ENCODE measurements at regions not wholly inside any gene's neighbourhood (a gene's known extent, or its start where the extent isn't known, plus 50 kb on each side); places are given as distances from the start of the nearest gene placed in this dataset.

- ATAC-seq (ENCODE audit: insufficient number of reproducible peaks, low FRiP score, low read depth), result no peak
Measured at GRCh38 chr5:2902742-2903297, 151.3 kb upstream of the IRX2 start.

GRCh38 chr5:2902186-2902585 is 150.7 kb upstream of the IRX2 start:
- Histone ChIP-seq H3K9me3 (no peaks in the 10 kb centered on the region), H3K27ac (no peak overlapping the region), H3K36me3 (no peaks in the 10 kb centered on the region), H3K4me1 (ENCODE audit: control insufficient read depth in 1 of 2, low read depth in 2 of 2) (no peaks in the 10 kb centered on the region), H3K27me3 (replicated peaks; ENCODE audit: insufficient read depth) (no peaks in the 10 kb centered on the region), H3K4me3 (no peak overlapping the region)
- DNase-seq (ENCODE audit: low spot score) (no peak), ATAC-seq (ENCODE audit: insufficient number of reproducible peaks, low FRiP score, low read depth) (no peak)
- no peak for TF ChIP-seq CTCF (IDR thresholded peaks at IDR 0.05)

More at GRCh38 chr5:2902742-2903297, 151.3 kb upstream of the IRX2 start:
- Histone ChIP-seq H3K27ac (no peak overlapping the region), H3K9me3 (no peaks in the 10 kb centered on the region), H3K4me3 (no peak overlapping the region), H3K36me3 (no peaks in the 10 kb centered on the region), H3K27me3 (replicated peaks; ENCODE audit: insufficient read depth) (no peaks in the 10 kb centered on the region), H3K4me1 (ENCODE audit: control insufficient read depth in 1 of 2, low read depth in 2 of 2) (no peaks in the 10 kb centered on the region)
- TF ChIP-seq CTCF (IDR thresholded peaks at IDR 0.05), result no peak
- no peak for DNase-seq (ENCODE audit: low spot score)

GRCh38 chr5:2901511-2901910 is 150.0 kb upstream of the IRX2 start:
- Histone ChIP-seq H3K4me1 (ENCODE audit: control insufficient read depth in 1 of 2, low read depth in 2 of 2) (no peaks in the 10 kb centered on the region), H3K27ac (no peak overlapping the region), H3K36me3 (no peaks in the 10 kb centered on the region), H3K9me3 (no peaks in the 10 kb centered on the region), H3K4me3 (no peak overlapping the region), H3K27me3 (replicated peaks; ENCODE audit: insufficient read depth) (no peaks in the 10 kb centered on the region)
- TF ChIP-seq CTCF (IDR thresholded peaks at IDR 0.05), result no peak
- DNase-seq (ENCODE audit: low spot score) (no peak), ATAC-seq (ENCODE audit: insufficient number of reproducible peaks, low FRiP score, low read depth) (no peak)

- ATAC-seq (ENCODE audit: insufficient number of reproducible peaks, low FRiP score, low read depth), result no peak
- H3K4me3 ChIP-seq, result no peak overlapping the region
- DNase-seq (ENCODE audit: low spot score), result no peak
- no peaks in the 10 kb centered on the region for H3K4me1 ChIP-seq (ENCODE audit: control insufficient read depth in 1 of 2, low read depth in 2 of 2)
- H3K27ac ChIP-seq, result no peak overlapping the region
- H3K36me3 ChIP-seq, result no peaks in the 10 kb centered on the region
- no peaks in the 10 kb centered on the region for H3K9me3 ChIP-seq
- TF ChIP-seq CTCF (IDR thresholded peaks at IDR 0.05), result no peak
- H3K27me3 ChIP-seq (replicated peaks; ENCODE audit: insufficient read depth), result no peaks in the 10 kb centered on the region
Measured at GRCh38 chr5:2901096-2901495, 149.6 kb upstream of the IRX2 start.

GRCh38 chr5:2900360-2900759 is 148.9 kb upstream of the IRX2 start:
- no peaks in the 10 kb centered on the region for H3K4me1 ChIP-seq (ENCODE audit: control insufficient read depth in 1 of 2, low read depth in 2 of 2)
- ATAC-seq (ENCODE audit: insufficient number of reproducible peaks, low FRiP score, low read depth) (no peak), DNase-seq (ENCODE audit: low spot score) (no peak)
- no peak for TF ChIP-seq CTCF (IDR thresholded peaks at IDR 0.05)
- no peak overlapping the region for H3K4me3 ChIP-seq
- no peaks in the 10 kb centered on the region for H3K27me3 ChIP-seq (replicated peaks; ENCODE audit: insufficient read depth)
- H3K36me3 ChIP-seq, result no peaks in the 10 kb centered on the region
- H3K27ac ChIP-seq, result no peak overlapping the region
- H3K9me3 ChIP-seq, result no peaks in the 10 kb centered on the region
